ENCODE measurements at regions not wholly inside any gene's neighbourhood (a gene's known extent, or its start where the extent isn't known, plus 50 kb on each side); places are given as distances from the start of the nearest gene placed in this dataset.
A peak's percentile ranks its signal among the peaks of the same experiment; 100 is the strongest.
"Not testable (repeated sequence)": the region's sequence is repeated elsewhere in the genome, so short reads cannot be mapped to it uniquely, and the experiment has no call there.

- DNase-seq: not testable (repeated sequence)
Observed at GRCh38 chr16:18152832-18153231, 183.7 kb downstream of the NPIPA8 start.

- not testable (repeated sequence) for DNase-seq
Observed at GRCh38 chr16:18148132-18148531, 188.4 kb downstream of the NPIPA8 start.

- not testable (repeated sequence) for DNase-seq
Observed at GRCh38 chr16:18146601-18147142, 189.9 kb downstream of the NPIPA8 start.

- DNase-seq: not testable (repeated sequence)
Observed at GRCh38 chr16:18142066-18142465, 194.5 kb downstream of the NPIPA8 start.

- DNase-seq: not testable (repeated sequence)
Observed at GRCh38 chr16:18136288-18136687, 200.2 kb downstream of the NPIPA8 start.

- not testable (repeated sequence) for DNase-seq
Observed at GRCh38 chr16:18135024-18135423, 201.5 kb downstream of the NPIPA8 start.

- not testable (repeated sequence) for DNase-seq
Observed at GRCh38 chr16:18131587-18131986, 204.9 kb downstream of the NPIPA8 start.

GRCh38 chr16:18130478-18131120 lies 205.9 kb downstream of the NPIPA8 start:
- not testable (repeated sequence) for DNase-seq

GRCh38 chr16:18127033-18127432 lies 209.5 kb downstream of the NPIPA8 start:
- not testable (repeated sequence) for DNase-seq

- DNase-seq: not testable (repeated sequence)
Observed at GRCh38 chr16:18119092-18119491, 217.4 kb downstream of the NPIPA8 start.

GRCh38 chr16:18118684-18119083 lies 217.9 kb downstream of the NPIPA8 start:
- not testable (repeated sequence) for DNase-seq

- DNase-seq: not testable (repeated sequence)
Observed at GRCh38 chr16:18118071-18118470, 218.5 kb downstream of the NPIPA8 start.

- DNase-seq: not testable (repeated sequence)
Observed at GRCh38 chr16:18104412-18104811, 232.1 kb downstream of the NPIPA8 start.

- not testable (repeated sequence) for DNase-seq
Observed at GRCh38 chr16:18101077-18101476, 235.5 kb downstream of the NPIPA8 start.

GRCh38 chr16:18092605-18093004 lies 243.9 kb downstream of the NPIPA8 start:
- not testable (repeated sequence) for DNase-seq

GRCh38 chr16:18080658-18081363 lies 255.7 kb downstream of the NPIPA8 start:
- DNase-seq: not testable (repeated sequence)

- DNase-seq: not testable (repeated sequence)
Observed at GRCh38 chr16:18077910-18078309, 258.6 kb downstream of the NPIPA8 start.

- no peak for DNase-seq
Observed at GRCh38 chr16:18072161-18072560, 264.4 kb downstream of the NPIPA8 start.

GRCh38 chr16:18069683-18070082 lies 266.9 kb downstream of the NPIPA8 start:
- DNase-seq: no peak

- no peak for DNase-seq
Observed at GRCh38 chr16:18068477-18068876, 268.1 kb downstream of the NPIPA8 start.

- DNase-seq: no peak
Observed at GRCh38 chr16:18062713-18063112, 273.8 kb downstream of the NPIPA8 start.

- DNase-seq: peak in 3 of 56 donors; percentile 1 to 11 (median 2)
Observed at GRCh38 chr16:18060351-18060750, 276.2 kb downstream of the NPIPA8 start.
